Psoas muscle (tissue), 7 donors: ENCODE measurements at regions not wholly inside any gene's neighbourhood (a gene's known extent, or its start where the extent isn't known, plus 50 kb on each side); places are given as distances from the start of the nearest gene placed in this dataset.

Source experiments
- ATAC-seq, 4 donors: fragments of 200-7000 bp; cut with Tn5 transposase; one replicate each; pipeline ENCODE4 v1.9.1; 2020; ENCODE audit warnings: moderate library complexity in 3 of 4, mild to moderate bottlenecking in 2 of 4
- DNase-seq, 2 donors: peaks; one replicate each; pipeline ENCODE4 v3.0.0-alpha.2; 2020
- H3K27ac ChIP-seq: fragments of 200-600 bp; one replicate; pipeline ENCODE4 v1.8.0; 2022
- H3K27me3 ChIP-seq, 3 donors: fragments of 200-600 bp in 1 of 3; one replicate each; pipeline versions ENCODE4 v1.6.1 to v1.8.0; 2013 to 2022; ENCODE audit warnings: low read length in 2 of 3, mild to moderate bottlenecking in 2 of 3, moderate library complexity in 1 of 3; ENCODE audit not compliant: insufficient read depth in 3 of 3
- H3K36me3 ChIP-seq, 2 donors: fragments of 200-600 bp in 1 of 2; one replicate each; pipeline versions ENCODE4 v1.6.1 to v1.8.0; 2013 to 2022; ENCODE audit warnings: low read depth in 1 of 2, mild to moderate bottlenecking in 1 of 2, moderate library complexity in 1 of 2; ENCODE audit not compliant: insufficient read depth in 1 of 2
- H3K4me1 ChIP-seq: fragments of 200-600 bp; one replicate; pipeline ENCODE4 v1.8.0; 2022
- H3K4me3 ChIP-seq: fragments of 200-600 bp; one replicate; pipeline ENCODE4 v1.8.0; 2022; ENCODE audit warnings: mild to moderate bottlenecking
- H3K9me3 ChIP-seq: fragments of 200-600 bp; one replicate; pipeline ENCODE4 v1.8.0; 2022
- CTCF ChIP-seq: fragments of 200-600 bp; IDR thresholded peaks from one replicate; pipeline ENCODE4 v1.8.0; 2022; ENCODE audit warnings: antibody characterized with exemption
- WGBS, 3 donors: extraction: QIAGEN DNeasy Blood & Tissue Kit; methylation state at CpG; one replicate each; pipeline versions ENCODE4 v1.1.6 to v1.1.7; 2013; 5-methylcytosine and 5-hydroxymethylcytosine counted together
- intact Hi-C, 2 donors: fragments of 100-400 bp; cut with DNase I; formaldehyde crosslinking; loops; one replicate each; pipeline versions ENCODE4 v1.11.0 to v1.14.2; 2022
- donor health status: healthy with polysubstance abuse.
- donor health status: DM: no; HTN: no; CAD: no; lungs with moderate emphysema.
- donor health status: Bipolar disorder and iron deficiency.
- donor health status: healthy.
- donor health status: DM: yes; HTN: yes; CAD: no.
- donor health status: DM: no; HTN: no; CAD: no.
- donor health status: DM: yes; HTN: yes; CAD: no.

GRCh38 chr12:20174528-20175175 lies 193.7 kb upstream of the PDE3A start:
- 87 to 89% (median 88%) methylated on average over 9 of the region's 9 CpGs for WGBS, 3 donors
- Histone ChIP-seq H3K4me1 (no peaks in the 10 kb centered on the region), H3K27ac (no peak overlapping the region), H3K27me3 (no peaks in the 10 kb centered on the region), H3K9me3 (no peaks in the 10 kb centered on the region), H3K4me3 (no peak overlapping the region), H3K36me3 (no peaks in the 10 kb centered on the region)
- intact Hi-C loops, result no loop called here
- no peak for TF ChIP-seq CTCF
- DNase-seq, result no peak
- no peak for ATAC-seq

- intact Hi-C loops, result no loop called here
- H3K4me1 ChIP-seq, result no peaks in the 10 kb centered on the region
- H3K9me3 ChIP-seq, result no peaks in the 10 kb centered on the region
- no peak for TF ChIP-seq CTCF
- no peak overlapping the region for H3K4me3 ChIP-seq
- H3K36me3 ChIP-seq, result no peaks in the 10 kb centered on the region
- whole genome bisulfite sequencing, 3 donors, result 94 to 98% (median 96%) methylated on average over 3 of the region's 3 CpGs
- no peak overlapping the region for H3K27ac ChIP-seq
- DNase-seq (no peak), ATAC-seq (no peak)
- H3K27me3 ChIP-seq, result no peaks in the 10 kb centered on the region
These were observed 192.5 kb upstream of the PDE3A start for GRCh38 chr12:20175704-20176388.

- no peak overlapping the region for H3K27ac ChIP-seq
- ATAC-seq, result no peak
- intact Hi-C loops, result no loop called here
- no peaks in the 10 kb centered on the region for H3K4me1 ChIP-seq
- WGBS, 3 donors, result 45 to 64% (median 47%) methylated on average over 2 of the region's 2 CpGs
- no peaks in the 10 kb centered on the region for H3K36me3 ChIP-seq
- no peak for TF ChIP-seq CTCF
- DNase-seq, result no peak
- H3K4me3 ChIP-seq, result no peak overlapping the region
- H3K9me3 ChIP-seq, result no peaks in the 10 kb centered on the region
- no peaks in the 10 kb centered on the region for H3K27me3 ChIP-seq
These were observed 186.7 kb upstream of the PDE3A start for GRCh38 chr12:20181416-20182180.

GRCh38 chr12:20183563-20183962 lies 184.8 kb upstream of the PDE3A start:
- intact Hi-C loops, result no loop called here
- ATAC-seq (no peak), DNase-seq (no peak)
- WGBS, 3 donors, result 52 to 67% (median 62%) methylated on average over 1 of the region's 1 CpG
- no peak overlapping the region for H3K4me3 ChIP-seq
- no peaks in the 10 kb centered on the region for H3K27me3 ChIP-seq
- H3K27ac ChIP-seq, result no peak overlapping the region
- H3K4me1 ChIP-seq, result no peaks in the 10 kb centered on the region
- no peaks in the 10 kb centered on the region for H3K9me3 ChIP-seq
- H3K36me3 ChIP-seq, result no peaks in the 10 kb centered on the region
- TF ChIP-seq CTCF, result no peak
